ENCODE measurements at regions not wholly inside any gene's neighbourhood (a gene's known extent, or its start where the extent isn't known, plus 50 kb on each side); places are given as distances from the start of the nearest gene placed in this dataset.

GRCh38 chr3:144105542-144105941, 133.9 kb downstream of the DIPK2A start:
- Mint-ChIP-seq H3K4me1 (peaks cover 10% of the 10 kb centered on the region), H3K4me3 (no peak overlapping the region), H3K36me3 (no peaks in the 10 kb centered on the region), H3K9me3 (no peaks in the 10 kb centered on the region), H3K27ac (no peak overlapping the region)
- ATAC-seq (no peak), DNase-seq (ENCODE audit: low spot score in 2 of 2) (no peak)

- H3K4me1 Mint-ChIP-seq, result peaks cover 10% of the 10 kb centered on the region
- no peak overlapping the region for H3K4me3 Mint-ChIP-seq
- H3K9me3 Mint-ChIP-seq, result no peaks in the 10 kb centered on the region
- ATAC-seq (no peak), DNase-seq (ENCODE audit: low spot score in 2 of 2) (no peak)
- no peaks in the 10 kb centered on the region for H3K36me3 Mint-ChIP-seq
- no peak overlapping the region for H3K27ac Mint-ChIP-seq
Observed at GRCh38 chr3:144106970-144107369, 135.3 kb downstream of the DIPK2A start.

GRCh38 chr3:144107923-144108322, 136.3 kb downstream of the DIPK2A start:
- no peak for ATAC-seq
- no peak overlapping the region for H3K4me3 Mint-ChIP-seq
- no peaks in the 10 kb centered on the region for H3K9me3 Mint-ChIP-seq
- H3K4me1 Mint-ChIP-seq, result peaks cover 10% of the 10 kb centered on the region
- no peak overlapping the region for H3K27ac Mint-ChIP-seq
- DNase-seq (ENCODE audit: low spot score in 2 of 2), result no peak
- no peaks in the 10 kb centered on the region for H3K36me3 Mint-ChIP-seq

GRCh38 chr3:144109944-144110343, 138.3 kb downstream of the DIPK2A start:
- H3K4me1 Mint-ChIP-seq, result peaks cover 10% of the 10 kb centered on the region
- H3K9me3 Mint-ChIP-seq, result no peaks in the 10 kb centered on the region
- H3K36me3 Mint-ChIP-seq, result no peaks in the 10 kb centered on the region
- no peak overlapping the region for H3K4me3 Mint-ChIP-seq
- ATAC-seq, result peak; percentile 85
- no peak overlapping the region for H3K27ac Mint-ChIP-seq
- no peak for DNase-seq (ENCODE audit: low spot score in 2 of 2)

- Mint-ChIP-seq H3K4me1 (peaks cover 10% of the 10 kb centered on the region), H3K27ac (no peak overlapping the region), H3K4me3 (no peak overlapping the region), H3K9me3 (no peaks in the 10 kb centered on the region), H3K36me3 (no peaks in the 10 kb centered on the region)
- no peak for ATAC-seq
- DNase-seq (ENCODE audit: low spot score in 2 of 2), result no peak
Observed at GRCh38 chr3:144112036-144112435, 140.4 kb downstream of the DIPK2A start.

- H3K4me3 Mint-ChIP-seq, result no peak overlapping the region
- DNase-seq (ENCODE audit: low spot score in 2 of 2) (no peak), ATAC-seq (no peak)
- peaks cover 10% of the 10 kb centered on the region for H3K4me1 Mint-ChIP-seq
- no peak overlapping the region for H3K27ac Mint-ChIP-seq
- no peaks in the 10 kb centered on the region for H3K9me3 Mint-ChIP-seq
- H3K36me3 Mint-ChIP-seq, result no peaks in the 10 kb centered on the region
Observed at GRCh38 chr3:144112437-144112836, 140.8 kb downstream of the DIPK2A start.

- ATAC-seq (no peak), DNase-seq (ENCODE audit: low spot score in 2 of 2) (no peak)
- H3K4me3 Mint-ChIP-seq, result no peak overlapping the region
- no peaks in the 10 kb centered on the region for H3K36me3 Mint-ChIP-seq
- H3K4me1 Mint-ChIP-seq, result peaks cover 7% of the 10 kb centered on the region
- H3K9me3 Mint-ChIP-seq, result no peaks in the 10 kb centered on the region
- H3K27ac Mint-ChIP-seq, result no peak overlapping the region
Observed at GRCh38 chr3:144114767-144115166, 143.1 kb downstream of the DIPK2A start.

- Mint-ChIP-seq H3K4me3 (no peak overlapping the region), H3K4me1 (no peaks in the 10 kb centered on the region), H3K27ac (no peak overlapping the region), H3K9me3 (no peaks in the 10 kb centered on the region), H3K36me3 (no peaks in the 10 kb centered on the region)
- DNase-seq (ENCODE audit: low spot score in 2 of 2) (no peak), ATAC-seq (no peak)
Observed at GRCh38 chr3:144119633-144120032, 148.0 kb downstream of the DIPK2A start.

- H3K4me1 Mint-ChIP-seq, result no peaks in the 10 kb centered on the region
- H3K36me3 Mint-ChIP-seq, result no peaks in the 10 kb centered on the region
- no peak overlapping the region for H3K4me3 Mint-ChIP-seq
- H3K9me3 Mint-ChIP-seq, result peaks cover 3% of the 10 kb centered on the region
- no peak for DNase-seq (ENCODE audit: low spot score in 2 of 2)
- H3K27ac Mint-ChIP-seq, result no peak overlapping the region
- ATAC-seq, result no peak
Observed at GRCh38 chr3:144121661-144122060, 150.0 kb downstream of the DIPK2A start.

- Mint-ChIP-seq H3K9me3 (peaks cover 3% of the 10 kb centered on the region), H3K36me3 (no peaks in the 10 kb centered on the region), H3K4me1 (peaks cover 10% of the 10 kb centered on the region), H3K27ac (no peak overlapping the region), H3K4me3 (no peak overlapping the region)
- no peak for DNase-seq (ENCODE audit: low spot score in 2 of 2)
- no peak for ATAC-seq
Observed at GRCh38 chr3:144127014-144127413, 155.4 kb downstream of the DIPK2A start.

GRCh38 chr3:144127700-144128099, 156.1 kb downstream of the DIPK2A start:
- no peaks in the 10 kb centered on the region for H3K36me3 Mint-ChIP-seq
- peak overlapping the region; percentile 7 for H3K4me3 Mint-ChIP-seq
- ATAC-seq, result no peak
- peaks cover 10% of the 10 kb centered on the region for H3K4me1 Mint-ChIP-seq
- DNase-seq (ENCODE audit: low spot score in 2 of 2), result no peak
- H3K27ac Mint-ChIP-seq, result no peak overlapping the region
- peaks cover 3% of the 10 kb centered on the region for H3K9me3 Mint-ChIP-seq

- ATAC-seq (peak; percentile 68), DNase-seq (ENCODE audit: low spot score in 2 of 2) (no peak)
- Mint-ChIP-seq H3K9me3 (peaks cover 3% of the 10 kb centered on the region), H3K36me3 (no peaks in the 10 kb centered on the region), H3K4me1 (peaks cover 10% of the 10 kb centered on the region), H3K27ac (no peak overlapping the region), H3K4me3 (peak overlapping the region; percentile 7)
Observed at GRCh38 chr3:144128108-144128892, 156.7 kb downstream of the DIPK2A start.

- ATAC-seq (peak; percentile 76), DNase-seq (ENCODE audit: low spot score in 2 of 2) (no peak)
- Mint-ChIP-seq H3K36me3 (no peaks in the 10 kb centered on the region), H3K4me3 (no peak overlapping the region), H3K4me1 (peaks cover 10% of the 10 kb centered on the region), H3K27ac (no peak overlapping the region), H3K9me3 (peaks cover 3% of the 10 kb centered on the region)
Observed at GRCh38 chr3:144129536-144130214, 158.1 kb downstream of the DIPK2A start.

- Mint-ChIP-seq H3K9me3 (peaks cover 11% of the 10 kb centered on the region), H3K36me3 (no peaks in the 10 kb centered on the region), H3K4me3 (no peak overlapping the region), H3K27ac (no peak overlapping the region), H3K4me1 (no peaks in the 10 kb centered on the region)
- ATAC-seq (no peak), DNase-seq (ENCODE audit: low spot score in 2 of 2) (no peak)
Observed at GRCh38 chr3:144141074-144141473, 169.5 kb downstream of the DIPK2A start.

- no peak overlapping the region for H3K27ac Mint-ChIP-seq
- no peak for ATAC-seq
Observed at GRCh38 chr3:144141496-144141895, 169.9 kb downstream of the DIPK2A start.

More at GRCh38 chr3:144141496-144141895, 169.9 kb downstream of the DIPK2A start:
- no peak for DNase-seq (ENCODE audit: low spot score in 2 of 2)
- no peak overlapping the region for H3K4me3 Mint-ChIP-seq
- H3K36me3 Mint-ChIP-seq, result no peaks in the 10 kb centered on the region
- H3K4me1 Mint-ChIP-seq, result no peaks in the 10 kb centered on the region
- H3K9me3 Mint-ChIP-seq, result peaks cover 11% of the 10 kb centered on the region

All from stimulated activated effector memory CD8-positive, alpha-beta T cell treated with anti-CD3 and anti-CD28 coated beads, Interleukin-12 subunit alpha, Interleukin-12 subunit beta, amount 100 ng/mL, for 72 hours (primary cell).